DMS 273 (cell line): ENCODE measurements at regions not wholly inside any gene's neighbourhood (a gene's known extent, or its start where the extent isn't known, plus 50 kb on each side); places are given as distances from the start of the nearest gene placed in this dataset.
"Not testable (repeated sequence)": the region's sequence is repeated elsewhere in the genome, so short reads cannot be mapped to it uniquely, and the experiment has no call there.

Source experiments
- DNase-seq: peaks from one replicate; lab custom pipeline; 2025; ENCODE audit not compliant: unreplicated experiment; lab: John Stamatoyannopoulos, UW

GRCh38 chr5:72654231-72654630 is 147.0 kb upstream of the ZNF366 start:
- DNase-seq = peak; percentile 94

GRCh38 chr5:72653586-72653985 is 146.4 kb upstream of the ZNF366 start:
- peak; percentile 40 for DNase-seq

GRCh38 chr5:72651779-72652178 is 144.6 kb upstream of the ZNF366 start:
- DNase-seq = peak; percentile 10

GRCh38 chr5:72651109-72651508 is 143.9 kb upstream of the ZNF366 start:
- DNase-seq = no peak

- no peak for DNase-seq
Observed at GRCh38 chr5:72649449-72649848, 142.2 kb upstream of the ZNF366 start.

- peak; percentile 43 for DNase-seq
Observed at GRCh38 chr5:72648480-72648879, 141.3 kb upstream of the ZNF366 start.

GRCh38 chr5:72647806-72648205 is 140.6 kb upstream of the ZNF366 start:
- DNase-seq = no peak

GRCh38 chr5:72646246-72646866 is 139.1 kb upstream of the ZNF366 start:
- DNase-seq = no peak

- no peak for DNase-seq
Observed at GRCh38 chr5:72645064-72645846, 138.0 kb upstream of the ZNF366 start.

GRCh38 chr5:72644296-72644695 is 137.1 kb upstream of the ZNF366 start:
- DNase-seq = no peak

- DNase-seq = no peak
Observed at GRCh38 chr5:72641164-72641563, 134.0 kb upstream of the ZNF366 start.

- no peak for DNase-seq
Observed at GRCh38 chr5:72637058-72637457, 129.8 kb upstream of the ZNF366 start.

- DNase-seq = not testable (repeated sequence)
Observed at GRCh38 chr5:72636565-72636964, 129.4 kb upstream of the ZNF366 start.

GRCh38 chr5:72634444-72634843 is 127.2 kb upstream of the ZNF366 start:
- no peak for DNase-seq

GRCh38 chr5:72633649-72634048 is 126.4 kb upstream of the ZNF366 start:
- DNase-seq = no peak

- DNase-seq = no peak
Observed at GRCh38 chr5:72633041-72633445, 125.8 kb upstream of the ZNF366 start.

GRCh38 chr5:72630721-72631120 is 123.5 kb upstream of the ZNF366 start:
- DNase-seq = no peak

GRCh38 chr5:72630081-72630480 is 122.9 kb upstream of the ZNF366 start:
- DNase-seq = no peak

- DNase-seq = no peak
Observed at GRCh38 chr5:72628771-72629371, 121.7 kb upstream of the ZNF366 start.

- no peak for DNase-seq
Observed at GRCh38 chr5:72625332-72625731, 118.1 kb upstream of the ZNF366 start.

- DNase-seq = no peak
Observed at GRCh38 chr5:72624641-72625236, 117.5 kb upstream of the ZNF366 start.

GRCh38 chr5:72623936-72624335 is 116.7 kb upstream of the ZNF366 start:
- DNase-seq = peak; percentile 13
